ENCODE measurements at regions not wholly inside any gene's neighbourhood (a gene's known extent, or its start where the extent isn't known, plus 50 kb on each side); places are given as distances from the start of the nearest gene placed in this dataset.
"Not testable (repeated sequence)": the region's sequence is repeated elsewhere in the genome, so short reads cannot be mapped to it uniquely, and the experiment has no call there.

DNA sequence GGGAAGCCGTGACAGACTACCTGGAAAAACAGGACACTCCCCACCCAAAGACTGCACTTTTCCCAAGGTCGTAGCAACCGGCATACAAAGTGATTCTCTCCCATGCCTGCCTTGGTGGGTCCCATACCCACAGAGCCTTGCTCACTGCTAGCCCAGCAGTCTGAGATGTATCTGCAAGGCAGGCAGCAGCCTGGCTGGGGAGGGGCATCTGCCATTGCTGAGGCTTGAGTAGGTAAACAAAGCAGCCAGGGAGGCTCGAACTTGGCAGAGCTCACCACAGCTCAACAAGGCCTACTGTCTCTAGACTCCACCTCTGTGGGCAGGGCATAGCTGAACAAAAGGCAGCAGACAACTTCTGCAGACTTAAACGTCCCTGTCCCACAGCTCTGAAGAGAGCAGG is 144.4 kb upstream of the FSHR start:
- not testable (repeated sequence) for H3K9me3 ChIP-seq (replicated peaks; ENCODE audit: low read length); H3K4me1 ChIP-seq (ENCODE audit: control insufficient read depth, insufficient read depth, low read length); H3K4me2 ChIP-seq (ENCODE audit: low read length); H3K9ac ChIP-seq (ENCODE audit: low read depth, low read length); H3K4me3 ChIP-seq (ENCODE audit: low read length); H3K27me3 ChIP-seq (ENCODE audit: control insufficient read depth, insufficient read depth, low read length); H3K36me3 ChIP-seq (ENCODE audit: insufficient read depth, low read length)

DNA sequence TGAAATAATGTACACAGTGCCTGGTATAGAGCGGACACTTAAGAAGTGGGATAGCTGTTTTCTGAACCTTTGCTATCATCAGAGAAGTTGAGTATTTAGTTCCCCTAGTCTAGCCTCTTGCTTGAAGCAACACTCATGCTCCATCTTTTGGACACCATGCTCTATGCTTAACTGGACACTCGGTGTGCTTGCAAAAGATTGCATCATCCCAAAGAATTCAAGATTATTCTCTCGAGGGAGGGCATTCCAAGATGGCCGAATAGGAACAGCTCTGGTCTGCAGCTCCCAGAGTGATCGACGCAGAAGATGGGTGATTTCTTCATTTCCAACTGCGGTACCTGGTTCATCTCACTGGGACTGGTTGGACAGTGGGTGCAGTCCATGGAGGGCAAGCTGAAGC is 143.9 kb upstream of the FSHR start:
- Histone ChIP-seq H3K9ac (ENCODE audit: low read depth, low read length) (no peak overlapping the region), H3K4me2 (ENCODE audit: low read length) (no peak overlapping the region), H3K9me3 (replicated peaks; ENCODE audit: low read length) (no peaks in the 10 kb centered on the region), H3K27me3 (ENCODE audit: control insufficient read depth, insufficient read depth, low read length) (no peaks in the 10 kb centered on the region), H3K4me1 (ENCODE audit: control insufficient read depth, insufficient read depth, low read length) (no peaks in the 10 kb centered on the region), H3K4me3 (ENCODE audit: low read length) (no peak overlapping the region), H3K36me3 (ENCODE audit: insufficient read depth, low read length) (no peaks in the 10 kb centered on the region)

DNA sequence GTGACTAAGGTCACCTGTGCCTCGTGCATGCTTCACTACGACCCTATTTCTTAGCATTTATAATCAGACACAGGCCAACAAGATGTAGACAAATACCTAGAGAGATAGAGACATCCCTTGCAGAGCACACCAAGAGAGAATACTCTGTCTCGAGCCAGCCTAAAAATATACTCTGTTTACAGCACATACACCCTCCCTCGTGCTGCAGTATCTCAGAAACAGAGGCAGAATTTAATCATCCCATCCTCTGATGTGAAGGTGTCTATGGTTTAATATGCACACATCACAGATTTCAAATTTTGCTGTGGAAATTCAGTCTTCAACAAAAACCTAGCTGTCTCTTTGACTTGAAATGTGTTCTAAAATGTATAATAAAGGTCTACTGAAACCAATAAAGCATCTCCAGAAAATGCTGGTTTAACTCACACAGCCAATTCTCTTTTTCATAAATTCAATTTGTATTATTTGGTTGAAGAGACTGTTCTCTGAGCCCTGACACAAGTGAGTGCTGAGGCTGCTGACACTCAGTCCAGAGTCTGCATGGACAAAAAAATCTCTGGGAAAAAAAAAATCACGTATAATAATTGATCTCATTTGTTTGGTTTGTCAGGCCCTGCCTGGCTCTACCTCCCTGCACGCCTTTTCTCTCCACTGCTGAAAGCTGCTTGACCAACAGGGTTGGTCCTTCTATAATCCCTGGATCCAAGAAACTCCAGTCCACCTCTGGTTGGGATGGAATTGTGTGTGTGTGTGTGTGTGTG is 142.0 kb upstream of the FSHR start:
- no peaks in the 10 kb centered on the region for H3K4me1 ChIP-seq (ENCODE audit: control insufficient read depth, insufficient read depth, low read length)

DNA sequence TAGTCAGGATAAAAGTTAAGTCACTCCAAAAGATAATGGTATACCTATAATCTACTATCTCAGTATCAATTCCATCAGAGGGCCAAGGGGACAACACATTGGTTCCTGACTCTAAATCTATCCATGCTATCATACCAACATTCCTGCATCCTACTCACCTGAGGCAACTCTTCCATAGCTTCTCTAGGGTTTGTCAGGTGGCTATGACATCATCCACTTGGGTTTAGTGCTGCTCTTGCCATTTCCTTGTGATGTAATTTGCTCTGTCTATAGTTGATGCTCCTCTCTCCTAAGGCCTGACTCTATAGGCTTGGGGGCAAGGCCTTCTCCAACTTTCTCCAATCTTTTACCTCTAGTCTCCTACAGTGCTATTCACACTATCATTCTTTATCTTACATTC is 139.9 kb upstream of the FSHR start:
- H3K4me1 ChIP-seq (ENCODE audit: control insufficient read depth, insufficient read depth, low read length), result no peaks in the 10 kb centered on the region
- no peaks in the 10 kb centered on the region for H3K9me3 ChIP-seq (replicated peaks; ENCODE audit: low read length)
- no peak overlapping the region for H3K4me2 ChIP-seq (ENCODE audit: low read length)
- no peaks in the 10 kb centered on the region for H3K36me3 ChIP-seq (ENCODE audit: insufficient read depth, low read length)
- H3K27me3 ChIP-seq (ENCODE audit: control insufficient read depth, insufficient read depth, low read length), result no peaks in the 10 kb centered on the region
- H3K4me3 ChIP-seq (ENCODE audit: low read length), result no peak overlapping the region
- H3K9ac ChIP-seq (ENCODE audit: low read depth, low read length), result no peak overlapping the region

More for the DNA sequence above, 142.0 kb upstream of the FSHR start:
- Histone ChIP-seq H3K4me2 (ENCODE audit: low read length) (no peak overlapping the region), H3K27me3 (ENCODE audit: control insufficient read depth, insufficient read depth, low read length) (no peaks in the 10 kb centered on the region), H3K9ac (ENCODE audit: low read depth, low read length) (no peak overlapping the region), H3K9me3 (replicated peaks; ENCODE audit: low read length) (no peaks in the 10 kb centered on the region), H3K4me3 (ENCODE audit: low read length) (no peak overlapping the region), H3K36me3 (ENCODE audit: insufficient read depth, low read length) (no peaks in the 10 kb centered on the region)

DNA sequence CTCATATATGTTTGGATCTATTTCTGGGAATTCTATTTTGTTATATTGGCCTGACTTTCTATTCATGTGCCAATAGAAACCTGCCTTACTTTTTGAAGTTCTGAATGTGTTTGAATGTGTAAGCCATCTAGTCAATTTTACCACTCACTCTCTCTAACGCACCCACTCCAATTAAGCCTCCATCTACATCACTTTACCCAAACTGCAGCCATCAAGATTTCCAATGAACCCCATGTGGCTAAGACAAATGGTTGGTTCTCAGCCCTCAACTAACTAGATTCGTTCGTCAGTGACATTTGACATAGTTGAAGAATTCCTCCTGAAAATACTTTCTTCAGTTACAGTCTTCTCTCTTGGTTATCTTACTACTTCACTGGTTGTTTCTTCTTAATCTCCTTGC is 137.3 kb upstream of the FSHR start:
- no peak overlapping the region for H3K9ac ChIP-seq (ENCODE audit: low read depth, low read length)
- no peak overlapping the region for H3K4me2 ChIP-seq (ENCODE audit: low read length)
- no peak overlapping the region for H3K4me3 ChIP-seq (ENCODE audit: low read length)
- H3K4me1 ChIP-seq (ENCODE audit: control insufficient read depth, insufficient read depth, low read length), result no peaks in the 10 kb centered on the region
- no peaks in the 10 kb centered on the region for H3K36me3 ChIP-seq (ENCODE audit: insufficient read depth, low read length)
- no peaks in the 10 kb centered on the region for H3K27me3 ChIP-seq (ENCODE audit: control insufficient read depth, insufficient read depth, low read length)
- H3K9me3 ChIP-seq (replicated peaks; ENCODE audit: low read length), result no peaks in the 10 kb centered on the region

DNA sequence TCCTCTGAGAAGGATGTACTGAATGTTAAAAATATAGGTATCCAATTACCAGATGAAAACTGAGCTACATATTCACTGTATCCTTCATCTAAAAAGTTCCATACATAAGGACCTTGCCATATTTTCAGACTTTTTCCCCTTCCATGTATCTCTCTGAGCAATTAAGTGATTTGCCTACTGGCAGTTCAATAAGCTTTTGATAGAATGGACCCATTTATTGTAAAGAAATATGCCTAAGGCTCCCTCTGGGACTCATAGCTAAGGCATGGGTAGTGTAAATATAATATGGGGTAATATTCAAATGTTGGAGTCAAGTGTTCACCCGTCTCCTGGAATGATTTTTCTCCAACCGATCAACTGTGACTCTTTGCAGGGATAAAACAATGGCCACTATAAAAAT is 135.4 kb upstream of the FSHR start:
- H3K36me3 ChIP-seq (ENCODE audit: insufficient read depth, low read length), result no peaks in the 10 kb centered on the region
- H3K9me3 ChIP-seq (replicated peaks; ENCODE audit: low read length), result no peaks in the 10 kb centered on the region
- no peaks in the 10 kb centered on the region for H3K27me3 ChIP-seq (ENCODE audit: control insufficient read depth, insufficient read depth, low read length)
- no peaks in the 10 kb centered on the region for H3K4me1 ChIP-seq (ENCODE audit: control insufficient read depth, insufficient read depth, low read length)
- H3K4me3 ChIP-seq (ENCODE audit: low read length), result no peak overlapping the region
- no peak overlapping the region for H3K9ac ChIP-seq (ENCODE audit: low read depth, low read length)
- no peak overlapping the region for H3K4me2 ChIP-seq (ENCODE audit: low read length)

DNA sequence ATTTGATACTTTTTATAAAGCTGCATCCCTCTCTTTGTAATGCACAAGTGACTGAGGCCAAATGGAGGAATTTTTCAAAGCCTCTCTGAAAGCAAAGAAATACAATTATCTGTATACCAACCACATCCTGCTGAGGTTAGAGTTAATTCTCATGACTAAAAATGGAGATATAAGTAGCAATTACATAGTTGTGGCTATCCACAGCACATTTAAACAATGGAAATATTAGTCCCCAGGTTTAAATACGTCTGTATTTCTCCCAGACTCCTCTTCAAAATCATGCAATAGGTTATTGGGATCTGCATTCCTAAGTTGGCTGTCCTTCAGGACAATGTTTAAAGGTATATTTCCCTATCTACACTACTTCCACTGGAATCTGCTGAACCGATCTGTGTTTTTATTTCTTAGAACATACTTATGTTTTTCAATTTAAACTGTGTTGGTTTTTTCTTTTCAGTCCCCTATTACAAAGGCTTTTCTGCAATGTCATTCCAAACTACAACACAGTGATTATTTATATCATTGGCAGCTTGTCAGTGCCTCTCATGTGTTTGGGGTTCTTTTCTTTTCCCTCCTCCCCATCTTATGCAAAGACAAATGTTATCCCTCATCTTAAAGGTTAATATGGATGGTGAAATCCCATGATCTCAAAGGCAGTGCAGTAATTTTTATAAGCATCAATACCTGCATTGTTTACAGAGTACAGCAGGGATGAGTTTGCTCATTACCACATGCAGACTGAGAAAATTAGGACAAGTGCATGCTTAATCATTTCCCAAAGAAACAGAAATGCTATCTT is 134.8 kb upstream of the FSHR start:
- Histone ChIP-seq H3K4me3 (ENCODE audit: low read length) (no peak overlapping the region), H3K4me1 (ENCODE audit: control insufficient read depth, insufficient read depth, low read length) (no peaks in the 10 kb centered on the region), H3K27me3 (ENCODE audit: control insufficient read depth, insufficient read depth, low read length) (no peaks in the 10 kb centered on the region), H3K9me3 (replicated peaks; ENCODE audit: low read length) (no peaks in the 10 kb centered on the region), H3K4me2 (ENCODE audit: low read length) (no peak overlapping the region), H3K36me3 (ENCODE audit: insufficient read depth, low read length) (no peaks in the 10 kb centered on the region), H3K9ac (ENCODE audit: low read depth, low read length) (no peak overlapping the region)

DNA sequence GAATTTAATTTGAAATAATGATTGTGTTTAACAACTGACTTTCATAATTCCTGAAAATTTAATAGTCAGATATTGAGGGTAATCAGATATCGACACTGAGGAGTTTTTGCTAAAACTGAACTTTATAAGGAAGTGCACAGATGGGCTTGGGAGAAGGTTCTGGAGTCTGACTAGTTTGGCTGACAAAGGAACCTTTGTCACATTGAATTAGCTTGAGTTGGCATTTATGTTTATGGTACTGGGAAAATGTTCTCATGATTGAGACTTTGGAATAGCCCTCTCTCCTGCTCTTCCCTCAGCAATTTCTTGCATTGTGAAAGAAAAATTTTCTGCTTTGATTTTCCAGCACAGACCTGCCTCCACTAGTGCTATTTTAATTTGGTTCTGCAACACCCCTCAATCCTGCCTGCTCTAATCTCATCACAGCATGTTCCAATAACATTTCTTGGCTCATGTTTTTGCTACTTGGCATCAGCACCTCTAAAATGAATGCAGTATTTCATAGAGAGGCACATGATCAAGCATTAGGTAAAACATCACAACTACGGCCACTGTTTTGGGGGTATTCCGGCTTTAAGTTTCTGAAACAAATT is 133.9 kb upstream of the FSHR start:
- Histone ChIP-seq H3K9me3 (replicated peaks; ENCODE audit: low read length) (no peaks in the 10 kb centered on the region), H3K4me1 (ENCODE audit: control insufficient read depth, insufficient read depth, low read length) (no peaks in the 10 kb centered on the region), H3K36me3 (ENCODE audit: insufficient read depth, low read length) (no peaks in the 10 kb centered on the region), H3K27me3 (ENCODE audit: control insufficient read depth, insufficient read depth, low read length) (no peaks in the 10 kb centered on the region), H3K4me2 (ENCODE audit: low read length) (no peak overlapping the region), H3K9ac (ENCODE audit: low read depth, low read length) (no peak overlapping the region), H3K4me3 (ENCODE audit: low read length) (no peak overlapping the region)

DNA sequence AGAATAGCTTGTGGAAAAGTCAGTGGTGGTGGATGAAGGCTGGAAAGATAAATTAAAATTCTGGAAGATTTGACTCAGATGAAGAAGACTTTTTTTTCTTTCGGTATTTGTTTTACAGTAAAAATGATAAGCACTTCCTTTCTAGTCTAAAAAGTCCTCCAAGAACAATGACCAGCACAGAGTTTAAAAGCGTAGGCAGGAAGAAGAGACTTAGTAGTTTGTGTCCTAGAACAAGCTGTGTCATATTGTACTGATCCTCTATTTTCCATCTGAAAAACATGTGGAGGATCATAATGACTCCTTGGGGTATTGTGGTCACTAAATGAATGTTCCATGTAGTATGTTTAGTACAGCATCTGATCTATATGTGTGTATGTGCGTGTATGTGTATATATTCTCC is 132.4 kb upstream of the FSHR start:
- Histone ChIP-seq H3K9ac (ENCODE audit: low read depth, low read length) (no peak overlapping the region), H3K27me3 (ENCODE audit: control insufficient read depth, insufficient read depth, low read length) (no peaks in the 10 kb centered on the region), H3K36me3 (ENCODE audit: insufficient read depth, low read length) (no peaks in the 10 kb centered on the region), H3K4me1 (ENCODE audit: control insufficient read depth, insufficient read depth, low read length) (no peaks in the 10 kb centered on the region), H3K4me3 (ENCODE audit: low read length) (no peak overlapping the region), H3K4me2 (ENCODE audit: low read length) (no peak overlapping the region), H3K9me3 (replicated peaks; ENCODE audit: low read length) (no peaks in the 10 kb centered on the region)

DNA sequence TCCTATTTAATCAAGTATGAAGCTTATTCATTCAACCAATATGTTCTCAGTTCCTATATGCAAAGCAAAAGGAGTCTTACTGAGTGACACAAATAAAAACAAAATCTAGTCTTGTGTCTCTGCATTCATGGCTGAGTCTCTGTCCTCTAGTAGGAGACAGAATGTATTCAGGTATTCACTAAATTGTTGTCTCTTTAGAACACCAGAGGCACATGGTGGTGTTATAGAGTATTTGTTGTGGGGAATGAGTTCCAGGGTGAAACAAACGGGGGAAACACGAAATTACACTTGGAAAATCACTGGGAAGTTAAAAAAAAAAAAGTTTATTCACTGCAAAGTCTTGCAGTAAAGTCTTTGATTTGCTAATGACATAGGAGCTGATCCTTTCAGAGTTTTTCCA is 131.7 kb upstream of the FSHR start:
- Histone ChIP-seq H3K9me3 (replicated peaks; ENCODE audit: low read length) (no peaks in the 10 kb centered on the region), H3K4me1 (ENCODE audit: control insufficient read depth, insufficient read depth, low read length) (no peaks in the 10 kb centered on the region), H3K4me2 (ENCODE audit: low read length) (no peak overlapping the region), H3K9ac (ENCODE audit: low read depth, low read length) (no peak overlapping the region), H3K4me3 (ENCODE audit: low read length) (no peak overlapping the region), H3K27me3 (ENCODE audit: control insufficient read depth, insufficient read depth, low read length) (no peaks in the 10 kb centered on the region), H3K36me3 (ENCODE audit: insufficient read depth, low read length) (no peaks in the 10 kb centered on the region)

DNA sequence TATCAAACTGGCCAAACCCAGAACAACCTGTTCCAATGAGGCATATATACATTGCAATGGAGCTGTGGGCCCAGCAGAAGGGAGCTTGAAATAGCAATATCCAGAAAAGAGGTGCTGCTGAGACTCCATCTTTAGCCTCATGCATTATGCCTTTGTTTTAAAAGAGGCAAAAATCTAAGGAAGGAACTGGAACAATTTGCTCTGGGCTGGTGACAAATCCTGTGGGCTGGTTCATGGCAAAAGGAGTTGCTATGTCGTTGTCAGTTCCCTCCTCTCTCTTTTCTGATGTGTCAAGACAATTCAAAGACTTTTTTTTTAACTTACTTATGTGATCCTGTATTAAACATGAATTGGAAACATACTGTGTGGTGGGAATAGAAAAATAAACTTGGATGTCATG is 124.2 kb upstream of the FSHR start:
- H3K36me3 ChIP-seq (ENCODE audit: insufficient read depth, low read length), result no peaks in the 10 kb centered on the region
- no peaks in the 10 kb centered on the region for H3K9me3 ChIP-seq (replicated peaks; ENCODE audit: low read length)
- H3K4me1 ChIP-seq (ENCODE audit: control insufficient read depth, insufficient read depth, low read length), result no peaks in the 10 kb centered on the region
- H3K4me3 ChIP-seq (ENCODE audit: low read length), result no peak overlapping the region
- H3K4me2 ChIP-seq (ENCODE audit: low read length), result no peak overlapping the region
- H3K27me3 ChIP-seq (ENCODE audit: control insufficient read depth, insufficient read depth, low read length), result no peaks in the 10 kb centered on the region
- H3K9ac ChIP-seq (ENCODE audit: low read depth, low read length), result no peak overlapping the region

All from skeletal muscle satellite cell (primary cell).